ENCODE measurements at regions not wholly inside any gene's neighbourhood (a gene's known extent, or its start where the extent isn't known, plus 50 kb on each side); places are given as distances from the start of the nearest gene placed in this dataset.

GRCh38 chr1:199101139-199101538 lies 462.3 kb downstream of the PTPRC start:
- TF ChIP-seq POLR2A (IDR thresholded peaks at IDR 0.05) (no peak), CTCF (IDR thresholded peaks at IDR 0.05) (no peak)
